ENCODE measurements at regions not wholly inside any gene's neighbourhood (a gene's known extent, or its start where the extent isn't known, plus 50 kb on each side); places are given as distances from the start of the nearest gene placed in this dataset.

DNA sequence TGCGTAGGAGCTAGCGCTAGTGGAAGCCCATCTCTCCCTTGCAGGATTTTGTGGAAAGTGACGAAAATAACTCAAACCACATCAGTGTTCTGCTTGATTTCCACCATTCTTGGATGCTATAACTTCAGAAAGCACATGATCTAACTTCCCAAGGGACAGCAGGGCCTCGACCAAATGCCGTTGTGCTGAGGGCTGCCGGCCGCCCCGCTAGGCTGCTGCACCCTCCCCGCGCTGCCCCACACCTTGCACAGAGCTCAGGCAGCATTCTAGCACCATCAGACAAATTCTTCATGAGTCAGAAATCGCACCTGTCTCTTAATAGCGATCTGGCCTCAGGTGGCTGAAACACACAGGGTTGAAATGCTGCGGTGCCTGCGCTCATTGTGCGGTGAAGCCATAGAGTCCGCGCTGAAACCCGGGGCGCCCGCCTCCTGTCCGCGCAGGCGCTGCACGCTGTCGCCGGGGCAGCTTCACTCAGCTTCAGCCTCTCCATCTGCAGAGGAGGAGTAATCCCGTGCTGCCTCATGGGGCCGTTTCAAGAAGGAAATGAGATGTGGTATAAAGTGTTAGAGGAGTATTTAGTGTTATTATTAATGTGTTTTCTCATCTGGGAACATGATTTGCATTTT is 59.2 kb upstream of the B3GAT1 start:
- TF ChIP-seq, protein P1, sequence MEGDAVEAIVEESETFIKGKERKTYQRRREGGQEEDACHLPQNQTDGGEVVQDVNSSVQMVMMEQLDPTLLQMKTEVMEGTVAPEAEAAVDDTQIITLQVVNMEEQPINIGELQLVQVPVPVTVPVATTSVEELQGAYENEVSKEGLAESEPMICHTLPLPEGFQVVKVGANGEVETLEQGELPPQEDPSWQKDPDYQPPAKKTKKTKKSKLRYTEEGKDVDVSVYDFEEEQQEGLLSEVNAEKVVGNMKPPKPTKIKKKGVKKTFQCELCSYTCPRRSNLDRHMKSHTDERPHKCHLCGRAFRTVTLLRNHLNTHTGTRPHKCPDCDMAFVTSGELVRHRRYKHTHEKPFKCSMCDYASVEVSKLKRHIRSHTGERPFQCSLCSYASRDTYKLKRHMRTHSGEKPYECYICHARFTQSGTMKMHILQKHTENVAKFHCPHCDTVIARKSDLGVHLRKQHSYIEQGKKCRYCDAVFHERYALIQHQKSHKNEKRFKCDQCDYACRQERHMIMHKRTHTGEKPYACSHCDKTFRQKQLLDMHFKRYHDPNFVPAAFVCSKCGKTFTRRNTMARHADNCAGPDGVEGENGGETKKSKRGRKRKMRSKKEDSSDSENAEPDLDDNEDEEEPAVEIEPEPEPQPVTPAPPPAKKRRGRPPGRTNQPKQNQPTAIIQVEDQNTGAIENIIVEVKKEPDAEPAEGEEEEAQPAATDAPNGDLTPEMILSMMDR (IDR thresholded peaks at IDR 0.05): no peak
- TF ChIP-seq POLR2AphosphoS5 (IDR thresholded peaks at IDR 0.05; ENCODE audit: low read depth, low read length) (no peak), TCF7L2 (IDR thresholded peaks at IDR 0.05; ENCODE audit: low read depth, low read length) (no peak)
- TF ChIP-seq, protein P2, sequence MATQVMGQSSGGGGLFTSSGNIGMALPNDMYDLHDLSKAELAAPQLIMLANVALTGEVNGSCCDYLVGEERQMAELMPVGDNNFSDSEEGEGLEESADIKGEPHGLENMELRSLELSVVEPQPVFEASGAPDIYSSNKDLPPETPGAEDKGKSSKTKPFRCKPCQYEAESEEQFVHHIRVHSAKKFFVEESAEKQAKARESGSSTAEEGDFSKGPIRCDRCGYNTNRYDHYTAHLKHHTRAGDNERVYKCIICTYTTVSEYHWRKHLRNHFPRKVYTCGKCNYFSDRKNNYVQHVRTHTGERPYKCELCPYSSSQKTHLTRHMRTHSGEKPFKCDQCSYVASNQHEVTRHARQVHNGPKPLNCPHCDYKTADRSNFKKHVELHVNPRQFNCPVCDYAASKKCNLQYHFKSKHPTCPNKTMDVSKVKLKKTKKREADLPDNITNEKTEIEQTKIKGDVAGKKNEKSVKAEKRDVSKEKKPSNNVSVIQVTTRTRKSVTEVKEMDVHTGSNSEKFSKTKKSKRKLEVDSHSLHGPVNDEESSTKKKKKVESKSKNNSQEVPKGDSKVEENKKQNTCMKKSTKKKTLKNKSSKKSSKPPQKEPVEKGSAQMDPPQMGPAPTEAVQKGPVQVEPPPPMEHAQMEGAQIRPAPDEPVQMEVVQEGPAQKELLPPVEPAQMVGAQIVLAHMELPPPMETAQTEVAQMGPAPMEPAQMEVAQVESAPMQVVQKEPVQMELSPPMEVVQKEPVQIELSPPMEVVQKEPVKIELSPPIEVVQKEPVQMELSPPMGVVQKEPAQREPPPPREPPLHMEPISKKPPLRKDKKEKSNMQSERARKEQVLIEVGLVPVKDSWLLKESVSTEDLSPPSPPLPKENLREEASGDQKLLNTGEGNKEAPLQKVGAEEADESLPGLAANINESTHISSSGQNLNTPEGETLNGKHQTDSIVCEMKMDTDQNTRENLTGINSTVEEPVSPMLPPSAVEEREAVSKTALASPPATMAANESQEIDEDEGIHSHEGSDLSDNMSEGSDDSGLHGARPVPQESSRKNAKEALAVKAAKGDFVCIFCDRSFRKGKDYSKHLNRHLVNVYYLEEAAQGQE (IDR thresholded peaks at IDR 0.05; ENCODE audit: insufficient read depth in 1 of 2, low read depth in 2 of 2, low read length in 1 of 2): no peak

Measured in Panc1 (cell line).